DMS 273 (cell line): ENCODE measurements at regions not wholly inside any gene's neighbourhood (a gene's known extent, or its start where the extent isn't known, plus 50 kb on each side); places are given as distances from the start of the nearest gene placed in this dataset.
A peak's percentile ranks its signal among the peaks of the same experiment; 100 is the strongest.
"Not testable (repeated sequence)": the region's sequence is repeated elsewhere in the genome, so short reads cannot be mapped to it uniquely, and the experiment has no call there.

Experiments used
- DNase-seq: peaks from one replicate; lab custom pipeline; 2025; ENCODE audit not compliant: unreplicated experiment; lab: John Stamatoyannopoulos, UW

DNA sequence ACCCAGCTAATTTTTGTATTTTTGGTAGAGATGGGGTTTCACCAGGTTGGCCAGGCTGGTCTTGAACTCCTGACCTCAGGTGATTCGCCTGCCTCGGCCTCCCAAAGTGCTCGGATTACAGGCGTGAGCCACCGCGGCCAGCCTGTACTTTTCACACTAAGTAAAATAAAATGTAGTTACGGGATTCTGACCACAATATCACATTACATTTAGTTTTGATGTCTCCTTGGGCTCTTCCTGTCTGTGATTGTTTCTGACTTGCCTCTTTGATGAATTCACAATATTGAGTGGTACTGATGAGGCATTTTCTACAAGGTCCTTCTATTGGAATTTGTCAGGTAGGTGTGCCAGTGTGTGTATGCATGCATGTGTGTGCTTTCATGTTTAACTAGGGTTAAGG, 658.6 kb upstream of the TMEM132C start:
- not testable (repeated sequence) for DNase-seq

DNA sequence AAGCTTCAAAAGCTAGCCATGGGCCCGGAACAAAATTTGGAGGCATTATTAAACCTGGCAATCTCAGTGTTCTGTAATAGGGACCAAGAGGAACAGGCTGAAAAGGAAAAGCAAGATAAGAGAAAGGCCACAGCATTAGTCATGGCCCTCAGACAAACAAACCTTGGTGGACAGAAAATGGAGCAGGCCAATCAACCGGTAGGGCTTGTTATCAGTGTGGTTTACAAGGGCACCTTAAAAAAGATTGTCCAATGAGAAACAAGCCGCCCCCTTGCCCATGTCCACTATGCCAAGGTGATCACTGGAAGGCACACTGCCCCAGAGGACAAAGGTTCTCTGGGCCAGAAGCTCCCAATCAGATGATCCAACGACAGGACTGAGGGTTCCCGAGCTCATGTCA, 653.9 kb upstream of the TMEM132C start:
- DNase-seq, result no peak

DNA sequence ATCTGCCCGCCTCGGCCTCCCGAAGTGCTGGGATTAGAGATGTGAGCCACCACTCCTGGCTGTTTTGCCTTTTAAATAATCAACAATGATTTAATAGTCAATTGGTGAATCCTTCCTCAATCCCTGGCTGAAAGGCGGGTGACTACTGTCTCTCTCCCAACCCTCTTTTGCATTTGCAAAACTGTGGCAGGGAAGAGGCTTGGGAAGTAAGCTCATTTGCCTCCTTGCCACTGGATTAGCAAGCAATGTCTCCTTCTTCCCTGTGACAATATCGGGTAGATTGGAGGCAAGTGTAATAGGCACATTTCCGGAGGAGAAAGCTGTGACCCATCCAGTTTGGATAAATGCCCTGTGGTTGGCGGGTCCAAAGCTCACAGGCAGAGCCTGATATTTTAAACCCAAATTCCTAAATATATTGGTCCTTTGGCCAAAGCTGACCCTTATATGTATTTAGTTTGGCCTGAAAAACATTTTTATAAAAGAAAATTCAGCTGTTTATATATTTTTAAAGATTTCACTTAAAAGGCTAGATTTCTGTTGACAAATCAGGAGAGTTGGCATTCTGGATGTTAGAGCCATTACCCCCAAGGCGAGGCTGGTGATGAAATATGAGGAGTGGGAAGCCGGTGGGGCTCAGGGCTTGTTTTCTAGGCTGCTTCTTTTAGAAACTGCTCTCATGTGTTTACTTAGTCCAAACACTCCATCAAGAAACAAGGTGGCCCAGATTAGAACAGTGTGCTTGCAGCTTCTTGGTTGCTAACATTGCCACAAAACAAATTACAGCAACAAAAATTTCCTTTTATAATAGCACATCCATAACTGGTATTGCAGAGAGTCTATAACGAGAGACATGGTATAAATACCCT, 646.9 kb upstream of the TMEM132C start:
- no peak for DNase-seq

DNA sequence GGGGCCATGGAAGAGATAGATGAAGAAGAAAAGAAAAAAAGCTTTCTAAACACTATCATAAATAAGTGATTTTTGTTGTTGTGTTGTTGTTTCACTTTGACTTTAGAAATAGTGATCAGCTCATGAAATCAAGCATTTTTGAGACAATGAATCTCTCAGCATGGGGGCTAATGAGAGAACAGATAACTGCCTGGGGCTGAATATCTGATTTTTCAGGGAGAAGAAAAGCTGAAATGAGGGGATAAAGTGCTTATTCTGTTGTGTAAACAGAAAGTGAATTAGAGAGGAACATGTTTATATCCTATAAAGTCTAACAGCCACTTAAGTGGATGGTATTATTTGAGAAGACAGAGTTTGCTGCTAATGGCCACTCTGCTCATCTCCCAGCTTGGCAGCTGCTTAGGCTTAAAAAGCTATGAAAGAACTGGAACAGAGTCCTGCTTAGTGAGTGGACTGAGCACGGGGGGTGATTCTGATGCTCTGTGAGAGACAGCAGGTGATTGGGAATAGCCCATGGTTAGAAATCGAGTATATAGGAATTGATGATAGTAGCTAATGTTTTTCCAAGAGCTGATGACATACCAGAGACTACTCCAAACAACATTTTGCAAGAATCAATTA, 646.1 kb upstream of the TMEM132C start:
- no peak for DNase-seq

DNA sequence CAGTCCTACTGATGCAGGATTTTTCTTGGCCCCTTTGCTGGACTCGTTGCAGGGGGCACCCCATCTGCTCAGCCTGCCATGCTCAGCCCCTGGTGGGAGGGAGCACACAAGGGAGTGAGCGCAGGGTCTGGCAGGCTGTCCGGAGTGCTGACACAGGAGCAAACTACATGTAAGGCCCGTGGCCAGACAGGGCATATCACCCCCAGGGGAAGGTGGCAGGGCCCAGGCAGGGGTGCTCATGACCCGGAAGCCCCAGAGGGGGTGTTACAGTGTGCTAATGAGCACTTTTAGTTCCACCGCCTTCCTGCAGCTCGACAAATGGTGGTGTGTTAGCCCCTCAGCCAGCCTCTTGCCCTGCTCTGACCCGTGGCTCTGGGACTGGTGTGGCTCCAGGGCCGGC, 645.6 kb upstream of the TMEM132C start:
- DNase-seq, result no peak

DNA sequence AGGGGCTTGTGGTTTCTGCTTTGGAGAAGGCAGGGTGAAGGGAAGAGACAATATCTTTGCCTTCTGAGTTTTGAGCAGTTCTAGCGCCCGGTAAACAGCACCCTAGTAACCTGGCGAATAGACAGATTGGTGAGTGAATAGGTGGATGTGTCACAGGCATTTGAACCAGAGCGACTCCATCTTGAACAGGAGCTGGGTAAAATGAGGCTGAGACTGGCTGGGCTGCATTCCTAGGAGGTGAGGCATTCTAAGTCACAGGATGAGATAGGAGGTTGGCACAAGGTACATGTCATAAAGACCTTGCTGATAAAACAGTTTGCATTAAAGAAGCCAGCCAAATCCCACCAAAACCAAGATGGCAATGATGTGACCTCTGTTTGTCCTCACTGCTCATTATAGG, 643.6 kb upstream of the TMEM132C start:
- no peak for DNase-seq

DNA sequence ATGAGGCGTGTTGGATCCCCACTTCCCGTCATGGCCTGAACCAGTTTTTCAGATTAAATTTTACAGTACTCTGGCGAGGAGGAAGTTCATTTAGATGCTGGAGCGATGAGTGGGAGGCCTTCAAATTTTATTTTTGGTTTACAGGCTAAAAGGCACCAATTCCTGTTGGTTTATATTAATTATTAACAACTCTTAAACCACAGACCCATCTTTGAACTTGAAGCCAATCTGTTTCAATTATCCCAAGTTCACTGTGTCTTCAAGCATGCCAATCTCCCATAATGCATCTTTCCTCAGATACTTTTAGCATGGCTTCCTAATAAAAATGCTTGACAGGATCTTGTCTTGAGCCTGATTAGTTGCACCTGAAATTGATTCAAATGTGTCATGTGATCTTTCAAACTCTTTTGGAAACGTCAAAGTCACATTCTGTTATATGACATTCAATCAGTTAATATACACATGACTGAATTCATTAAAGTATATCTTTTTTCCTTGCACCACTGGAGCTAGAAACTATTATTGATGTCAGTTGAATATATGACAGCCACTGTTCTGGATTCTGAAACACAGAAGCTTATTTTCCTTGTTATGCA, 641.7 kb upstream of the TMEM132C start:
- DNase-seq, result no peak

DNA sequence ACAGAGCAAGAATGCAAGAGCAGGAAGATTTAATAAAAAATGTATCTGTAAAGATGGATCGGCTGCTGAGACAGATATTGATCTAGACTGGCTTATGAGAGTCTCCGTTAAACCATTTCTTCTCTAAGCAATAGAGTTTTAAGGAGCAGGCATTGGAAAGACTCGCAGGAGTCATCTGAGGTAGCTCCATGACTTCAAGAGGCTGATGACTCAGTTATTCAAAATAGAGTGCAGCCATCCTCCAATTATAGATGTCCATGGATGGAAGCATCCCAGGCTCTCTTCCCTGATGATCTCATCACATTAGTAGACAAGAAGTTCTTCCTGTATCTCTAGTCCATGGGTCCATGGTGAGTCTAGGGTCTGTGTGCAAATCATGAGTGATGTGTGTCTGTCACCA, 638.3 kb upstream of the TMEM132C start:
- DNase-seq, result peak; percentile 39

DNA sequence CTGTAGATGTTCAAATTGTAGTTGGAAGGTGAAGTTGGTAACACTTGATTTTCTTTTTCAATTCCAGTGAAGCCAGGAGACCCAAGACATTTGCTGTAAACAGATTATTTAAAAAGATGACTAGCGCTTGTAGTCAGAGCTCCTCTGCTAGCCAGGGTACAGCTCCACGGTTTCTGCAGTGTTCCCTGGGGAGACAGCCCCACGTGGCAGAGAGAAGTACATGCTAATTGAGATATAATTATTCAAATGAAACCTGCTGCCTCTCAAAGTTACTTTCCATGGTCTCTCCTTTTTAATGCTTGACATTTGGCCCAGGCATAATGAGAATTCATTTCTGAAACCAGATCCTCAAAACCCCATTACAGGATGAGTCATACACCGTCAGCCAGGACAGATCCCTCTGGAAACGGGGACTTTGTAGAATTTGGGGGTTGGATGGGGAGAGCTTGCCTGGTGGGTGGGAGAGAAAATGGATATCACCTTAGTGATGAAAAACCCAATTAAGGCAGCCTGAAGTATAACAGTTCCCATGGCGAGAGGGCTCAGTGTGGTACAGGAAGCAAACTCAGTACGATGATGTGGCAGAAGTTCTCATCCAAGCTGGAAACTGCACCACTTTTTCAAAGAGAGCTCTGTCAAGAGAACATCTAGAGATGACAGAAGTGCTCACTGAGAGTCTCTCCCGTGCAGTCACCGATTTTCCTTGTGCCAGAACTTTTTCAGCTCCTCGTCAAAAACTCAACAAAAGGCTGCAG, 637.7 kb upstream of the TMEM132C start:
- DNase-seq, result peak; percentile 79

DNA sequence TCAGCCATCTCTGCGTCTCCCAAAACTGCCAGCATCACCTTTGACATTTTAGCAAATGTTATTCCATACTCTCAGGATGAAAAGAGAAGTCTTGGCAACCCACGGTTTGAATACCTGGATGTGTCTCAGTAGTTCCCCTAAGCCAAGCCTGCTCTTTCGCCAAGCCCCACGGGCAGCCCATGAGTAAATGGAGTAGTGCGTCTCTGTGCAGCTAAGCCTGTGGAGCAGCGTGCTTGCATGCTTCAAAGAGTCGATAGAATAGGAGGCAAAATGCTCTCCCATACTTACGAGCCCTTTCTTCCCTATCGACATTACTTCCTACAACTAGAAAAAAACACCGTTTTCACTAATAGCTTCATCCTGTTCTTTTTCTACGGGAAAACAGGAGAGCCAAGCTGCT, 634.5 kb upstream of the TMEM132C start:
- no peak for DNase-seq

DNA sequence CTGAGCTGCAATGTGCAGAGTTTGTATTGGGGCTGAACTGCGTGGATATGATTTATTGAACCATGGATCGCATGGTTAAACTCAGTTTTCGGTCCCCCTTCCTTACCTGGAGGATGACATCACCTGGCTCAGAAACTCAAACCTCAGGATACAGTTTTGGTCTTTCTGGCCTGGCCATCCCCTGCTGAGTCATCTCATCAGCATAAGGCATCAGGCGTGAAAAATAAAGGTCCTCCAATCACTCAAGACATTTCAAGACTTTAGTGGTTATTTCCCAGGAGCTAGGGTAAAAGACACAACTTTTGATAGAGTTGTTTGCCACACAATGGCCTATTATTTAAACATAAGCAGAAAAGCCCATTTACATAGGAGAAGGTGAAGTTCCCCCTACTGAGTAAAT, 631.1 kb upstream of the TMEM132C start:
- no peak for DNase-seq

DNA sequence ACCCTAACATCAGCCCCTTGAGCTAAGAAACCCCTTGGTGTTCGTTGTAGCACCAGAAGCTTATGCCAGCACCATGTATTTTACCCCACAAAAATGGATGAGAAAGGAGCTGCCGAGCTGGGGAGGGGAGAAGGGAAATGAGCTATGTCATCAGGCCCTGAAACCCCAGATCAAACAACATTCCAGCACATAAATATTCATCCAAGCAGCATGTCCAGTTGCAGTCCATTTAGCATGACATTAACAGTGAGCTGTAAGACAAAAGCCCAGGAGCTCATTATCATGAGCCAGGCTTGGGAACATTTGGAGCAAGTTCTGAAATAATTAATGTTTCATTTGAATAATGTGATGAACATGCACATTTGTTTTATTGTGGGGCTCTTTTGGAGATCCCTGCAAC, 630.1 kb upstream of the TMEM132C start:
- no peak for DNase-seq

DNA sequence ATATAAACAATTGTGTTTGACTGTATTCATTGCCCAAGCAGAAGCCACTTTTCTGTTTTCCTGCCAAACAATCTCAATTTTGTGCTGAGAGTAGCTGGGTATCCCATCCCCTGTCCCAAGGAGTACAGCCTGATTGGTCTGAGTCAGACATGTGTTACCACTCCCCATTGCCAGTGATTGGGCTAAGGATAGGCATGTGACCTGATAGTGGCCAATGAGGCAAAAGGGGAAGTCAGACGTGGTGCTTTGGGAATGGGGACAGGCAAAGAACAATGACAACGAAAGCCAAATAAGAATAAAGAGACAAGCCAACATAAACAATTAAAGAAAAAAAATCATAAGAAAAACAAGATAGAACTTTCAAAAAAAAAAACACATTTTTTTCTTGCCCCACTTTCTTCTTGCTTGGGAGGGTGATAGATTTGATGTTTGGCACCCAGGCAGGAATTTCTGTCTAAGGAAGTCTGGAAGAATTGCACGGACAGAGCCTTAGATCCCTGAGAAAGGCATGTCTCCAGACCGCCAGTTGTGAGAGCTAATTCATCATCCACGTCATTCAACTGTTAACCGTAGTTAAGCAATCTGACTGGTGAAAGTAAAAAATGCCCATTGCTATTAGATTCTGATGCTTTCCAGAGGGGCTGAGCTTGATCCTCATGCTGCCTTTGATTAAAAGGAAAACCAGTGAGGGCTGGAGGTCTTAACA, 626.6 kb upstream of the TMEM132C start:
- DNase-seq, result no peak

DNA sequence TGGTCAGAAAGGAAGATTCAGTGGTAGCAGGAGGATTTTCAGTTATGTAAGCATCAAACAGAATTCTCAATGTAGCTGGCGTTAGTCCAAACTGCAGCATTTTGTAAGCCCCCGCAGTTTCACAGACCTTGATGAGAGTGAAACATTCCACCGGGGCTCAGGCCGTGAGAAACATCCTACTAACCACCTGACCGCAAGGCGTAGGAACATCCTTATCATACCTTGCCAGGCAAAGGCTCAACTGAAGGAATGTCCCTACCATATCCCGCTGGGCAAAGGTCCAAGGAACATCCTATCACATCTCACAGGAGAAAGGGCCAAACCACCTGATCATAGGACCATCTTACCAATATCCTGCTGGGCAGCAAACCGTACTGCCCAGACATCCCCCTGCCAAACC, 624.8 kb upstream of the TMEM132C start:
- no peak for DNase-seq

DNA sequence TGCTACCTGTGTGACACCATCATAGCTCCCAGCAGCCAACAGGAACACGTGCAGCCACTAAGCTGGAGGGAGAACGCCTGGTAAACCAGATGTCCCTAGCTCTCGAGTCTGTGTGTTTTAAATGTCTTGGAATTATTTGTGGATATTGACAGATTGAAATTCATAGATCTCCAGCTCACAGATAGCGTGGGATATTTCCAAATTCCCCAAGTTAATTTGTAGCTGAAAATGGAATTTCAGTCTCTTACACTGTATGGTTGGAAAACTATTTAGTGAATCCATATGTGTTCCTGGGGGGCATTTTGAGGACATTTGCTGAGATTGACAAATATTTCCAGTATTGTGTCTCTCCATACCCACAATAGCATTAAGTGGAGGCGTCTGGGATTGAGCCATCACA, 618.6 kb upstream of the TMEM132C start:
- no peak for DNase-seq

DNA sequence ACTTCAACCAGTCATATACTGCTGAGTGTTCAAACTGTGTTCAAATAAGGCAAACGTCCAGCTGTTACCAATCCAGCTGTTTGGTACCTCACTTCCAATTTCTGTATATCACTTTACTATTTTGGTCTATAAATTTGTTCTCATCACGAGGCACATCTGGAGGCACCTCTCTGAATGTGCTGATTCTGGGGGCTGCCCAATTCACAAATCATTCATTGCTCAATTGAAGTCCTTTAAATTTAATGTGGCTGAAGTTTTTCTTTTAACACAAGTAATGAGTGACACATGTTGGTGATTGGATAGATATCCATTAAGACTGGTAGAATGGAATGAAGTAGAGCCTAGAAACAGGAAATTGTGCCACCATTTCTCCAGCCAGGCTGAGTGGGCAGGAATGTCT, 617.0 kb upstream of the TMEM132C start:
- DNase-seq, result no peak

DNA sequence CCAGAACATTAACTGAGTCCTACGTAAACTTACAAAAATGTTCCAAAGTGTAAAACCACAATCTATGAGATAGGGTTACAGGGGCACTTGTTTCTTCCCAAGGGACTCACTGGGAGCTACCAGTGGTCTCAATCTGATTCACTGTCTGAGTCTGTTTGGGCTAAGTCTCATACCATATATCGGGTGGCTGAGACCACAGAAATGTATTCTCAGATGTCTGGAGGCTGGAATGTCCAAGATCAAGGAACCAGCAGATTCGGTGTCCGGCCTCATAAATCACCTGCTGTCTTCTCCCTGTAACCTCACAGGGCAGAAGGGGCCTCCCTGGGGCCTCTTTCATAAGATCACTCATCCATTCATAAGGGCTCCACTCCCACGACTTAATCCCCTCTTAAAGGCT, 616.3 kb upstream of the TMEM132C start:
- DNase-seq, result no peak

DNA sequence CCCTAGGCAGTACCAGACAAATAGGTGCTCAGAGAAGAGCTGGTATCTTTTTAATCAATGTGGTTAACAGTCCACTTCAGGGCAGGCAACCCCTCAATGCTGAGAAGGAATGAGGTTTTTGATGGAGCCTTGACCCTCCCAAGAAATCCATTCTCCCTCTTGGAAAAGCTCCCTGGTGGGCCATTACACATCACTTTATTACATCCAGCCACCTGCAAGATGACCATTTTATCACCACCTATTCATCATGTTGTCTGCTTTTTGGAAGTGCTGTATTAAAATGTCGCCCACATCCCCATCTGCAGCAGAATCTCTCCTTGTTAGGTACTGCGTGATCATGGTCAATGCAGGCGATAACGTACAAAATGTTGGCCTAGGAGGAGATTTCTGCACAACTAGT, 614.7 kb upstream of the TMEM132C start:
- DNase-seq, result no peak

DNA sequence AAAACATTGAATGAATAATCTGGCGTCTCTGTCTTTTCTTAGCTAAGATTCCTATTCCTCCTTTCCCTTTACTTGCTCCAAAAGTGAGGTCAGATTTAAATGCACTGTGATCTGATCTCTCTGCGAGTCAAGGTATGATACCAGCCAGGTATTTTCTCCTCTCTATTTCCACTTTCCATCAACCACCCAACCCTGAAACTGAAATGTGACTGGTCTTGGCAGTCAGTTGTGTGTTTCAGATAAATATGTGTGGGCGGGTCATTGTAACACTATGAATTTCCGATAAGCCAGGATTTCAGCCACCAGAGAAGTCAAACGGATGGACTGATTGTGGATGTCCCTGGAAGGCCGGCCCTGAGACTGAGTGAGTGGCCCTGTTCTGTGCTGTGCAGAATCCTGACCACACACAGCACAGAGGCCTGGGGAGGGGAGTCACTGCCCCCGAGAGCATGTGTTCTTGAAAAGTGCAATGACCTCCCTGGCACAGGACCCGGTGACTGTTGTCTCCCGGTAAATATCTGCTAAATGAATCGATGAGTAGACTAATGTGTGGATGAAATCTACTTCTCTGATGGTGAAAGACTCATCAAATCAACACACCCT, 612.5 kb upstream of the TMEM132C start:
- no peak for DNase-seq

DNA sequence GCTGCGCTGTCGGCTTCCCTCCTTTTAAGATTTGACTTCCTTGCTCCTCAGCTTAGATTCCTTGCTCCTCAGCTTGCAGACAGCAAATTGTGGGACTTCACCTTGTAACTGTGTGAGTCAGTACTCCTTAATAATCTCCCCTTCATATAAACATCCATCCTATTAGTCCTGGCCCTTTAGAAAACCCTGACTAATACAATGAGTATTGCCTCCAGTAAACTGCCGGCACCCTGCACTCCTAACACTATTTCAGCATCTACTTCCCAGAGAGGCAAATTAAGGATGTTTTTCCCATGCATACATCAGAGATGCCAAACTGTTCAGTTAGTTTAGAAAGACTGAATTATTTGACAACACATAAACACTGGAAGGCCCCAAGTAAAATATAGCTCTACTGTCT, 611.3 kb upstream of the TMEM132C start:
- DNase-seq, result no peak

DNA sequence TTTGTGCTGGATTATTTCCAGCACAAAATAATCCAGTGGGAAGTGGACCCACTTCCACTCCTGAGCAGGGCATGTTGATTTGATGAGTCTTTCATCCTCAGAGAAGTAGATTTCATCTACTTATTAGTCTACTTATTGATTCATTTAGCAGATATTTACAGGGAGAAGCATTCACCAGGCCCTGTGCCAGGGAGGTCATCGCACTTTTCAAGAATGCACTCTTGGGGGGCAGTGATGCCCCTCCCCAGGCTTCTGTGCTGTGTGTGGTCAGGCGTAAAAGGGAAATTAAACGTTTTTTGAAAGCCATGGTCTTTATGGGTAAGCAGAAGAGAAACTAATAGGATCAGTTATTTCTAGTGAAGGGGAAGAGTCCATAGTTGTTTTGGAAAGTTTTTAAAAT, 610.7 kb upstream of the TMEM132C start:
- DNase-seq, result no peak
